H1 (cell line): ENCODE measurements at regions not wholly inside any gene's neighbourhood (a gene's known extent, or its start where the extent isn't known, plus 50 kb on each side); places are given as distances from the start of the nearest gene placed in this dataset.

Experiments
- CTCF ChIA-PET: fragments of 300-600 bp; sonication (Branson Sonifier 250); formaldehyde crosslinking; loops from one replicate; lab custom pipeline; 2021; ENCODE audit not compliant: partially characterized antibody; lab: Charles Lee
- POLR2A ChIA-PET: fragments of 300-600 bp; sonication (Branson Sonifier 250); formaldehyde crosslinking; loops from one replicate; lab custom pipeline; 2021; ENCODE audit warnings: inconsistent platforms; ENCODE audit not compliant: partially characterized antibody; lab: Charles Lee
- DNase-seq, 2 experiments: peaks; one replicate each; pipeline versions ENCODE4 v3.0.0 to v3.0.0-alpha.2; 2010 to 2022; ENCODE audit warnings: low spot score in 2 of 2, low read depth in 1 of 2, mixed read lengths in 1 of 2
- FAIRE-seq: peaks from 2 replicates; lab custom pipeline; 2011; peaks lifted over from hg19 to GRCh38; lab: Jason Lieb, UNC
- H2AFZ ChIP-seq: 2 replicates; pipeline ENCODE4 v1.8.1; 2012; ENCODE audit warnings: low read length, inconsistent platforms
- H2AK5ac ChIP-seq: 2 replicates; pipeline ENCODE4 v1.6.1; 2013; ENCODE audit warnings: low read depth, low read length
- H2BK120ac ChIP-seq: replicated peaks from 2 replicates; pipeline ENCODE3; 2013; ENCODE audit warnings: low read depth, low read length, inconsistent platforms
- H2BK12ac ChIP-seq: 2 replicates; pipeline ENCODE4 v1.6.1; 2013; ENCODE audit warnings: low read depth, low read length
- H2BK15ac ChIP-seq: 2 replicates; pipeline ENCODE4 v1.6.1; 2013; ENCODE audit warnings: low read length
- H2BK20ac ChIP-seq: 2 replicates; pipeline ENCODE4 v1.6.1; 2013; ENCODE audit warnings: low read length
- H2BK5ac ChIP-seq: 2 replicates; pipeline ENCODE4 v1.6.1; 2013; ENCODE audit warnings: low read depth, low read length
- H3K14ac ChIP-seq: 2 replicates; pipeline ENCODE4 v1.6.1; 2013; ENCODE audit warnings: inconsistent platforms; ENCODE audit not compliant: insufficient read length
- H3K18ac ChIP-seq: 2 replicates; pipeline ENCODE4 v1.6.1; 2013; ENCODE audit warnings: low read length; ENCODE audit errors: extremely low read depth
- H3K23ac ChIP-seq: 2 replicates; pipeline ENCODE4 v1.6.1; 2013; ENCODE audit warnings: inconsistent platforms; ENCODE audit not compliant: insufficient read length
- H3K23me2 ChIP-seq: 2 replicates; pipeline ENCODE4 v1.6.1; 2013; ENCODE audit warnings: low read depth, low read length
- H3K27ac ChIP-seq: 2 replicates; pipeline ENCODE4 v1.6.1; 2011; ENCODE audit warnings: low read depth, low read length, inconsistent platforms
- H3K27me3 ChIP-seq, 4 experiments: replicated peaks in 1 of 4; 1 replicate in 1 of 4; 2 replicates in 3 of 4; pipeline versions ENCODE4 v1.6.1 to v1.8.1; 2011 to 2013; ENCODE audit warnings: low read length in 3 of 4, mild to moderate bottlenecking in 3 of 4, inconsistent platforms in 2 of 4, mixed read lengths in 2 of 4, moderate library complexity in 1 of 4; ENCODE audit not compliant: control insufficient read depth in 3 of 4, insufficient read depth in 3 of 4; ENCODE audit errors: extremely low read depth in 1 of 4
- H3K36me3 ChIP-seq, 4 experiments: 2 replicates each; pipeline versions ENCODE4 v1.6.1 to v1.8.1; 2011 to 2013; ENCODE audit warnings: mild to moderate bottlenecking in 4 of 4, low read length in 3 of 4, moderate library complexity in 2 of 4, control low read depth in 1 of 4, inconsistent platforms in 1 of 4; ENCODE audit not compliant: insufficient read depth in 4 of 4, control insufficient read depth in 2 of 4
- H3K4ac ChIP-seq: replicated peaks from 2 replicates; pipeline ENCODE3; 2013; ENCODE audit warnings: low read length, low read depth, mixed read lengths, inconsistent platforms; ENCODE audit not compliant: insufficient read length
- H3K4me1 ChIP-seq, 4 experiments: replicated peaks in 1 of 4; 1 replicate in 1 of 4; 2 replicates in 3 of 4; pipeline versions ENCODE4 v1.6.1 to v1.8.1; 2011 to 2013; ENCODE audit warnings: low read length in 3 of 4, inconsistent platforms in 2 of 4, mixed read lengths in 1 of 4; ENCODE audit not compliant: insufficient read depth in 4 of 4, control insufficient read depth in 3 of 4
- H3K4me2 ChIP-seq, 2 experiments: 2 replicates each; pipeline versions ENCODE4 v1.6.1 to v1.8.1; 2011 to 2013; ENCODE audit warnings: low read depth in 2 of 2, low read length in 2 of 2, control low read depth in 1 of 2, inconsistent platforms in 1 of 2, mild to moderate bottlenecking in 1 of 2; ENCODE audit not compliant: insufficient read depth in 1 of 2
- H3K4me3 ChIP-seq, 4 experiments: fragments of 200-600, 300-600 bp in 1 of 4; sonication (generic), shearing (Covaris generic), sonication (Bioruptor Twin) in 1 of 4; 2 replicates each; pipeline versions ENCODE4 v1.5.1 to v1.8.1; 2011 to 2016; ENCODE audit warnings: low read length in 4 of 4, low read depth in 3 of 4, control low read depth in 2 of 4, inconsistent platforms in 2 of 4, mild to moderate bottlenecking in 2 of 4, mixed read lengths in 1 of 4, moderate library complexity in 1 of 4; ENCODE audit not compliant: insufficient read depth in 2 of 4; ENCODE audit errors: extremely low read depth in 1 of 4
- H3K56ac ChIP-seq: replicated peaks from 2 replicates; pipeline ENCODE3; 2013; ENCODE audit warnings: low read depth, mild to moderate bottlenecking, mixed read lengths, low read length, inconsistent platforms; ENCODE audit not compliant: insufficient read length
- H3K79me1 ChIP-seq: 2 replicates; pipeline ENCODE4 v1.6.1; 2013; ENCODE audit warnings: low read depth, low read length, control low read depth
- H3K79me2 ChIP-seq, 2 experiments: 2 replicates each; pipeline versions ENCODE4 v1.6.1 to v1.8.1; 2012 to 2013; ENCODE audit warnings: low read length in 2 of 2, mild to moderate bottlenecking in 2 of 2, inconsistent platforms in 1 of 2; ENCODE audit not compliant: insufficient read depth in 2 of 2, control insufficient read depth in 1 of 2
- H3K9ac ChIP-seq, 4 experiments: replicated peaks in 1 of 4; 1 replicate in 1 of 4; 2 replicates in 3 of 4; pipeline versions ENCODE4 v1.6.1 to v1.8.1; 2011 to 2013; ENCODE audit warnings: low read depth in 3 of 4, low read length in 3 of 4, control low read depth in 2 of 4, mild to moderate bottlenecking in 2 of 4, moderate library complexity in 2 of 4, inconsistent platforms in 1 of 4; ENCODE audit errors: extremely low read depth in 1 of 4
- H3K9me3 ChIP-seq, 2 experiments: 2 replicates each; pipeline versions ENCODE4 v1.6.1 to v1.8.1; 2012 to 2013; ENCODE audit warnings: mild to moderate bottlenecking in 2 of 2, moderate library complexity in 2 of 2, control low read depth in 1 of 2, inconsistent platforms in 1 of 2, low read depth in 1 of 2, low read length in 1 of 2, mixed read lengths in 1 of 2; ENCODE audit not compliant: insufficient read depth in 2 of 2
- H4K20me1 ChIP-seq, 2 experiments: replicated peaks in 1 of 2; 2 replicates each; pipeline versions ENCODE3 to v1.8.1; 2011 to 2013; ENCODE audit warnings: inconsistent platforms in 2 of 2, low read length in 2 of 2, mild to moderate bottlenecking in 1 of 2; ENCODE audit not compliant: insufficient read depth in 2 of 2, control insufficient read depth in 1 of 2
- H4K5ac ChIP-seq: 2 replicates; pipeline ENCODE4 v1.6.1; 2013; ENCODE audit warnings: low read length, low read depth, mixed read lengths, inconsistent platforms; ENCODE audit not compliant: insufficient read length
- H4K8ac ChIP-seq: 2 replicates; pipeline ENCODE4 v1.8.0; 2013; ENCODE audit warnings: mild to moderate bottlenecking, moderate library complexity, low read length, inconsistent platforms; ENCODE audit not compliant: insufficient read depth; ENCODE audit errors: extremely low read depth
- H4K91ac ChIP-seq: replicated peaks from 2 replicates; pipeline ENCODE3; 2013; ENCODE audit warnings: low read length, mixed read lengths, inconsistent platforms; ENCODE audit not compliant: insufficient read length
- WGBS, 2 experiments: shearing (Covaris generic) in 1 of 2; methylation state at CpG; one replicate each; pipeline versions ENCODE4 v1.1.6 to v1.1.7; 2013 to 2015; ENCODE audit warnings: low lambda C conversion rate in 2 of 2, mixed read lengths in 2 of 2, inconsistent platforms in 1 of 2, low coverage in 1 of 2, missing lambda C conversion rate in 1 of 2; ENCODE audit not compliant: insufficient replicate concordance in 2 of 2, insufficient coverage in 1 of 2, insufficient read length in 1 of 2; ENCODE audit errors: extremely low coverage in 1 of 2, missing lambda C conversion rate in 1 of 2; 5-methylcytosine and 5-hydroxymethylcytosine counted together

DNA sequence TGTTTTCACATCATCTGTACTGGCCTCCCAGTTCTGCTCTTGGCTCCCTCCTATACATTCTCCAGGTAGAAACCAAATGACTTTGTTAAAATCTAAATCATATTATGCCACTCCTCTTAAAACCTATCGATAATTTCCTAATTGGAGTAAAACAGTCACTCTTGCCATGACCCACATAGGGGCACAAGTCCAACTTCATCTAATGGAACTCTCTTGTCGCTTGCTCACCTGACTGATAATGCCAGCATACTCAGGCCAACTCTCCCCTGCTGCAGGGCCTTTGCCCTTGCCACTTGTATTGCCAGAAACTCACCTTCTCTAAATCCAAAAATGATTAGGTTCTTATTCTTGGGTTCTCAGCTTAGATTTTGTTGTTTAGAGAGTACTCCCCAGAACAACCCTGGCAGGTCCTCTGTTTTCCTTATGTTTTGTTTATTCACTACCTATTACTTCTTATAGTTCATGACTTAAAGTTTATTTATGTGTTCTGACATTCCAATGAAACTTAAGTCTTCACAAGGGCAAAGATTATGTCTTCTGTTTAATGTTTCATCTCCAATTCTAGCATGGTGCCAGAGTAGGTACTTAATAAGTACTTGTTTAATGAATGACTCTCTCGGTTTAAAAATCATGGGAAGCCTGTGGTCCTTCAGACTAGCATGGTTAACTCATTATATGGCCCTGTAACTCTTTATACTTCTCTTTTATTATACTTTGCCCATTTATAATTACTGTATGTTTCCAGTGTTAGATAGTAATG, 345.9 kb upstream of the SMIM30 start:
- Histone ChIP-seq H3K9ac (no peak overlapping the region), H3K27me3 (no peaks in the 10 kb centered on the region), H2BK12ac (no peak overlapping the region), H3K79me1 (no peaks in the 10 kb centered on the region), H3K4me1 (no peaks in the 10 kb centered on the region), H3K36me3 (no peaks in the 10 kb centered on the region), H3K56ac (no peak overlapping the region), H2AFZ (no peak overlapping the region), H2AK5ac (no peak overlapping the region), H2BK15ac (no peak overlapping the region), H3K4me3 (no peak overlapping the region), H2BK5ac (no peak overlapping the region), H4K5ac (no peak overlapping the region), H3K23ac (no peak overlapping the region), H3K9me3 (peaks cover 0 to 3% of the 10 kb centered on the region in 2 experiments; a peak in 1 of 4 replicates), H3K14ac (no peak overlapping the region), H4K91ac (no peak overlapping the region), H3K18ac (no peak overlapping the region), H3K27ac (no peak overlapping the region), H2BK120ac (no peak overlapping the region), H4K8ac (no peak overlapping the region), H3K4me2 (no peak overlapping the region), H3K79me2 (no peaks in the 10 kb centered on the region), H3K4ac (no peak overlapping the region), H4K20me1 (no peaks in the 10 kb centered on the region), H3K23me2 (no peaks in the 10 kb centered on the region), H2BK20ac (no peak overlapping the region)
- CTCF ChIA-PET, result no interaction called here
- POLR2A ChIA-PET, result no interaction called here
- WGBS, 2 experiments, result 79% methylated on average over 3 of the region's 3 CpGs; no CpG with 5 or more reads in 1 of the 2 experiments
- no peak for FAIRE-seq
- no peak for DNase-seq
